ENCODE measurements at regions not wholly inside any gene's neighbourhood (a gene's known extent, or its start where the extent isn't known, plus 50 kb on each side); places are given as distances from the start of the nearest gene placed in this dataset.
A peak's percentile ranks its signal among the peaks of the same experiment; 100 is the strongest.

DNA sequence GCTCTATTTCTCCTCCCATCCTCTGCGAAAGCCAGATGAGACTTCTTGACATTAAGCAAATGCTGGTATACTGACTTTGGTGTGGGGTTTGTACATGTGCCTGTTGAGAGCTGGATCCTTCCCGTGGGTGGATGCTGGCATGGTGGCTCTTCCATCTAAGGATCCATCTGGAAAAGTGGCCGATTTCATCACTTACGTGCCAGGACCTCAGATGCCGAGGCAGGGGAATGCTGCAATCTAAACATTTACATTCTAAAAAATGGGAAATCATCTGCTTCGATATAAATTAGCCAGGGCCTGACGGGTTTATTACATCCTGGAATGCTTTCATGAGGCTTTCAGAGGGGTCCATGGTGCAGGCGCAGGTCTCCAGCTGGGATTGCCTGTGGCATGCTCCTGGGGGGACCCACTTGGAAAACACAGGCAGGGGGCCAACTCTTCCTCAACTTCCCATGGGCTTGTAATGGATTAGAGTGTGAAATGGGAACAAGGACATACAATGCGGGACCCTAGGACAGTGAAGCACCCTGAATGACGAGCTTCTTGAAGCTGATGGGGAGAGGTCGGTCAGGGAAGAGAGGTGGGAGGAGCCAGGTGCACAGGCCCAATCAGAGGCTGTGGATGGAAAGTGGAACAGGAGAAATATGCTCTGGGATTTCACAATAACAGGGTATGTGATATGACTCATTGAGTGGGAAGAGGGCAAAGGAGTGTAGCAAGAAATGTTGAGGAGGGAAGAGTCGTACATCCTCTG is 105.5 kb upstream of the PITX1 start:
- Histone ChIP-seq H3F3A (ENCODE audit: control insufficient read depth, insufficient read depth) (0 out of 2 replicates have a peak, but pooled peaks cover 4% of the 10 kb centered on the region), H3K27ac (ENCODE audit: low read depth, low read length) (no peak overlapping the region), H4K20me1 (ENCODE audit: control insufficient read depth, insufficient read depth, low read depth, low read length) (no peaks in the 10 kb centered on the region), H3K79me2 (ENCODE audit: control insufficient read depth, low read length) (no peaks in the 10 kb centered on the region), H3K4me1 (ENCODE audit: control insufficient read depth, low read length) (peaks cover 20% of the 10 kb centered on the region), H3K27me3 (ENCODE audit: control insufficient read depth, low read length) (no peaks in the 10 kb centered on the region), H3K9me3 (ENCODE audit: control insufficient read depth, insufficient read depth, low read length) (no peaks in the 10 kb centered on the region), H3K9me2 (replicated peaks; ENCODE audit: control insufficient read depth, low read length) (no peaks in the 10 kb centered on the region), H3K4me2 (ENCODE audit: low read length) (0 out of 2 replicates have a peak overlapping the region, but pooled peaks have one; percentile 51), H3K36me3 (ENCODE audit: control insufficient read depth, low read length) (no peaks in the 10 kb centered on the region), H3K4me3 (ENCODE audit: low read length) (no peak overlapping the region)
- TF ChIP-seq, protein P1, sequence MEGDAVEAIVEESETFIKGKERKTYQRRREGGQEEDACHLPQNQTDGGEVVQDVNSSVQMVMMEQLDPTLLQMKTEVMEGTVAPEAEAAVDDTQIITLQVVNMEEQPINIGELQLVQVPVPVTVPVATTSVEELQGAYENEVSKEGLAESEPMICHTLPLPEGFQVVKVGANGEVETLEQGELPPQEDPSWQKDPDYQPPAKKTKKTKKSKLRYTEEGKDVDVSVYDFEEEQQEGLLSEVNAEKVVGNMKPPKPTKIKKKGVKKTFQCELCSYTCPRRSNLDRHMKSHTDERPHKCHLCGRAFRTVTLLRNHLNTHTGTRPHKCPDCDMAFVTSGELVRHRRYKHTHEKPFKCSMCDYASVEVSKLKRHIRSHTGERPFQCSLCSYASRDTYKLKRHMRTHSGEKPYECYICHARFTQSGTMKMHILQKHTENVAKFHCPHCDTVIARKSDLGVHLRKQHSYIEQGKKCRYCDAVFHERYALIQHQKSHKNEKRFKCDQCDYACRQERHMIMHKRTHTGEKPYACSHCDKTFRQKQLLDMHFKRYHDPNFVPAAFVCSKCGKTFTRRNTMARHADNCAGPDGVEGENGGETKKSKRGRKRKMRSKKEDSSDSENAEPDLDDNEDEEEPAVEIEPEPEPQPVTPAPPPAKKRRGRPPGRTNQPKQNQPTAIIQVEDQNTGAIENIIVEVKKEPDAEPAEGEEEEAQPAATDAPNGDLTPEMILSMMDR (IDR thresholded peaks at IDR 0.05; ENCODE audit: low read depth, low read length, poor library complexity, severe bottlenecking) = no peak
- TF ChIP-seq EZH2phosphoT487 (IDR thresholded peaks at IDR 0.05; ENCODE audit: borderline replicate concordance, low read length) = no peak

DNA sequence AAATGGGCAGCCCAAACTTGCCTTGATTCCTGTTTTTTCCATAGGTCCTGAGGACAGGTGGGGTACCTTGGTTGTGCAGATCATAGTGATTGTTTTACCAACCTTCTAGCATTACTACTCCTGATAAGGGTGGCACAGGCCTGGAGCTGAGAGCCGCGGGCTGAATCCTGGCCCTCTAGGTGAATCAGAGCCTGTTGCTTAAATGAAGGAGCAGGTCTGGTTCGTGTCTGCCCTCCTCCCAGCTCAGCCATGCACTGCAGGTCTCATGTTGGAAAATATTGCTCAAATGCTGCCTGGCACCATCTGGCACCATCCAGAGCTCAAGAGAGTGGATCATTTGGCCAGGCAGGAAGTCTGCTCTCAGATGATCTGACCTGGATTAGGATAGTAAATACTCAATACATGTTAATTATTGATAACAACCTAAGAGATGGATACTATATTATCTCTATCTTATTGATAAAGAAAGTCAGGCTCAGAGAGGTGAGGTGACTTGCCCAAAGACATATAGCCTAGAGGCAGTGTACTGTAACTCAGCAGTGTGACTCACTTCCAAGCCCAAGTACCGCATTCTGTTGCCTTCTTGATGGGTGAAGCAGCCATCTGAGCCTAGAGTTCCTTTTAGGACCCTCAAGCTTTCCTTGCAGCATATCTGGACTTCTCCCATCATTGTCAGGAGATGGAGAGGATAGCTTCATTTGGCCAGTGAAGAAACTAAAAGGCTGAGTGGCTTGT is 104.3 kb upstream of the PITX1 start:
- Histone ChIP-seq H3K27ac (ENCODE audit: low read depth, low read length) (no peak overlapping the region), H3K79me2 (ENCODE audit: control insufficient read depth, low read length) (no peaks in the 10 kb centered on the region), H3K4me1 (ENCODE audit: control insufficient read depth, low read length) (peaks cover 20% of the 10 kb centered on the region), H3K27me3 (ENCODE audit: control insufficient read depth, low read length) (no peaks in the 10 kb centered on the region), H3K9me2 (replicated peaks; ENCODE audit: control insufficient read depth, low read length) (no peaks in the 10 kb centered on the region), H4K20me1 (ENCODE audit: control insufficient read depth, insufficient read depth, low read depth, low read length) (no peaks in the 10 kb centered on the region), H3K9me3 (ENCODE audit: control insufficient read depth, insufficient read depth, low read length) (no peaks in the 10 kb centered on the region), H3K36me3 (ENCODE audit: control insufficient read depth, low read length) (no peaks in the 10 kb centered on the region), H3K4me2 (ENCODE audit: low read length) (no peak overlapping the region), H3F3A (ENCODE audit: control insufficient read depth, insufficient read depth) (0 out of 2 replicates have a peak, but pooled peaks cover 4% of the 10 kb centered on the region), H3K4me3 (ENCODE audit: low read length) (no peak overlapping the region)
- TF ChIP-seq, protein P1 (IDR thresholded peaks at IDR 0.05; ENCODE audit: low read depth, low read length, poor library complexity, severe bottlenecking) = no peak
- no peak for TF ChIP-seq EZH2phosphoT487 (IDR thresholded peaks at IDR 0.05; ENCODE audit: borderline replicate concordance, low read length)

DNA sequence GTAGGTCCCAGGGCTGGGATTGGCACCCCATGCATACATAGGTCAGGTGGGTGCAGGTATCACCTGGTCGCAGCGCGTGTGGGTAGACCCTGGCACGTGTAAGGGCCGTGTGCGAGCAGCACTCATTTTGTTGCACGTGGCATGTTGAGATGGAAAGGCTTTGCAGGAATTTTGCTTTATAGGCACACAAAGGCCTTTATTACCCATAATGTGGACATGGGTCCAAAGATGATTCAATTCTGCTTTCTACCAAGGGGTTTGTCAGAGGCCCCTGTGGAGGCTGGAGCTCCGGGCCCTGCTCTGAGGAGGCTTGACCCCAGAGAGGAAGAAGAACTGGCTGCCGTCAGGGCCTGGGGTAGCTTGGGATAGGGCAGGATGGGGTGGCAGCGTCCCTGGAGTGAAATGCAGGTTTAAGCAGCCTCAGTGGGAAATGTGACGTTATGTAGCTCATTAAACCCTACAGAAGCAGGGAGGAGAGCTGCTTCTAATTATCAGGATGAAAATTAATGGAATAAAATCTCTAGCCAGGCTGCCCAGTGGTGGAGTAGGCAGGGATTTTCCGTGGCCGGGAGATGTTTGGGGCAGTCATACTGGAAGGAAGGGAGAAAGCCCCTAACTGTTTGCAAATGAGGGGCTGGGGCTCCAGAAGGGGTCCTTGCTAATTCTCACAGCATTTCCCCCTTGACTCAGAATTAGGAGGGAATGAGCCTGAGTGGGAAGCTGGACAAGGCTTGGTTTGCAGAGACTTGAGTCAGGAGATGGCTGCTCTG is 103.3 kb upstream of the PITX1 start:
- H4K20me1 ChIP-seq (ENCODE audit: control insufficient read depth, insufficient read depth, low read depth, low read length) = no peaks in the 10 kb centered on the region
- H3F3A ChIP-seq (ENCODE audit: control insufficient read depth, insufficient read depth) = 0 out of 2 replicates have a peak, but pooled peaks cover 3% of the 10 kb centered on the region
- H3K79me2 ChIP-seq (ENCODE audit: control insufficient read depth, low read length) = no peaks in the 10 kb centered on the region
- peaks cover 20% of the 10 kb centered on the region for H3K4me1 ChIP-seq (ENCODE audit: control insufficient read depth, low read length)
- H3K4me3 ChIP-seq (ENCODE audit: low read length) = no peak overlapping the region
- no peak for TF ChIP-seq EZH2phosphoT487 (IDR thresholded peaks at IDR 0.05; ENCODE audit: borderline replicate concordance, low read length)
- TF ChIP-seq, protein P1 (IDR thresholded peaks at IDR 0.05; ENCODE audit: low read depth, low read length, poor library complexity, severe bottlenecking) = no peak
- no peak overlapping the region for H3K27ac ChIP-seq (ENCODE audit: low read depth, low read length)
- H3K9me2 ChIP-seq (replicated peaks; ENCODE audit: control insufficient read depth, low read length) = no peaks in the 10 kb centered on the region
- no peaks in the 10 kb centered on the region for H3K36me3 ChIP-seq (ENCODE audit: control insufficient read depth, low read length)
- no peaks in the 10 kb centered on the region for H3K9me3 ChIP-seq (ENCODE audit: control insufficient read depth, insufficient read depth, low read length)
- no peaks in the 10 kb centered on the region for H3K27me3 ChIP-seq (ENCODE audit: control insufficient read depth, low read length)
- H3K4me2 ChIP-seq (ENCODE audit: low read length) = no peak overlapping the region
